H1 (cell line): ENCODE measurements at regions not wholly inside any gene's neighbourhood (a gene's known extent, or its start where the extent isn't known, plus 50 kb on each side); places are given as distances from the start of the nearest gene placed in this dataset.

Experiments used
- CTCF ChIA-PET: fragments of 300-600 bp; sonication (Branson Sonifier 250); formaldehyde crosslinking; loops from one replicate; lab custom pipeline; 2021; ENCODE audit not compliant: partially characterized antibody; lab: Charles Lee
- POLR2A ChIA-PET: fragments of 300-600 bp; sonication (Branson Sonifier 250); formaldehyde crosslinking; loops from one replicate; lab custom pipeline; 2021; ENCODE audit warnings: inconsistent platforms; ENCODE audit not compliant: partially characterized antibody; lab: Charles Lee
- DNase-seq, 2 experiments: peaks; one replicate each; pipeline versions ENCODE4 v3.0.0 to v3.0.0-alpha.2; 2010 to 2022; ENCODE audit warnings: low spot score in 2 of 2, low read depth in 1 of 2, mixed read lengths in 1 of 2
- FAIRE-seq: peaks from 2 replicates; lab custom pipeline; 2011; peaks lifted over from hg19 to GRCh38; lab: Jason Lieb, UNC
- H2AFZ ChIP-seq: 2 replicates; pipeline ENCODE4 v1.8.1; 2012; ENCODE audit warnings: low read length, inconsistent platforms
- H2AK5ac ChIP-seq: 2 replicates; pipeline ENCODE4 v1.6.1; 2013; ENCODE audit warnings: low read depth, low read length
- H2BK120ac ChIP-seq: replicated peaks from 2 replicates; pipeline ENCODE3; 2013; ENCODE audit warnings: low read depth, low read length, inconsistent platforms
- H2BK12ac ChIP-seq: 2 replicates; pipeline ENCODE4 v1.6.1; 2013; ENCODE audit warnings: low read depth, low read length
- H2BK15ac ChIP-seq: 2 replicates; pipeline ENCODE4 v1.6.1; 2013; ENCODE audit warnings: low read length
- H2BK20ac ChIP-seq: 2 replicates; pipeline ENCODE4 v1.6.1; 2013; ENCODE audit warnings: low read length
- H2BK5ac ChIP-seq: 2 replicates; pipeline ENCODE4 v1.6.1; 2013; ENCODE audit warnings: low read depth, low read length
- H3K14ac ChIP-seq: 2 replicates; pipeline ENCODE4 v1.6.1; 2013; ENCODE audit warnings: inconsistent platforms; ENCODE audit not compliant: insufficient read length
- H3K18ac ChIP-seq: 2 replicates; pipeline ENCODE4 v1.6.1; 2013; ENCODE audit warnings: low read length; ENCODE audit errors: extremely low read depth
- H3K23ac ChIP-seq: 2 replicates; pipeline ENCODE4 v1.6.1; 2013; ENCODE audit warnings: inconsistent platforms; ENCODE audit not compliant: insufficient read length
- H3K23me2 ChIP-seq: 2 replicates; pipeline ENCODE4 v1.6.1; 2013; ENCODE audit warnings: low read depth, low read length
- H3K27ac ChIP-seq: 2 replicates; pipeline ENCODE4 v1.6.1; 2011; ENCODE audit warnings: low read depth, low read length, inconsistent platforms
- H3K27me3 ChIP-seq, 4 experiments: replicated peaks in 1 of 4; 1 replicate in 1 of 4; 2 replicates in 3 of 4; pipeline versions ENCODE4 v1.6.1 to v1.8.1; 2011 to 2013; ENCODE audit warnings: low read length in 3 of 4, mild to moderate bottlenecking in 3 of 4, inconsistent platforms in 2 of 4, mixed read lengths in 2 of 4, moderate library complexity in 1 of 4; ENCODE audit not compliant: control insufficient read depth in 3 of 4, insufficient read depth in 3 of 4; ENCODE audit errors: extremely low read depth in 1 of 4
- H3K36me3 ChIP-seq, 4 experiments: 2 replicates each; pipeline versions ENCODE4 v1.6.1 to v1.8.1; 2011 to 2013; ENCODE audit warnings: mild to moderate bottlenecking in 4 of 4, low read length in 3 of 4, moderate library complexity in 2 of 4, control low read depth in 1 of 4, inconsistent platforms in 1 of 4; ENCODE audit not compliant: insufficient read depth in 4 of 4, control insufficient read depth in 2 of 4
- H3K4ac ChIP-seq: replicated peaks from 2 replicates; pipeline ENCODE3; 2013; ENCODE audit warnings: low read length, low read depth, mixed read lengths, inconsistent platforms; ENCODE audit not compliant: insufficient read length
- H3K4me1 ChIP-seq, 4 experiments: replicated peaks in 1 of 4; 1 replicate in 1 of 4; 2 replicates in 3 of 4; pipeline versions ENCODE4 v1.6.1 to v1.8.1; 2011 to 2013; ENCODE audit warnings: low read length in 3 of 4, inconsistent platforms in 2 of 4, mixed read lengths in 1 of 4; ENCODE audit not compliant: insufficient read depth in 4 of 4, control insufficient read depth in 3 of 4
- H3K4me2 ChIP-seq, 2 experiments: 2 replicates each; pipeline versions ENCODE4 v1.6.1 to v1.8.1; 2011 to 2013; ENCODE audit warnings: low read depth in 2 of 2, low read length in 2 of 2, control low read depth in 1 of 2, inconsistent platforms in 1 of 2, mild to moderate bottlenecking in 1 of 2; ENCODE audit not compliant: insufficient read depth in 1 of 2
- H3K4me3 ChIP-seq, 4 experiments: fragments of 200-600, 300-600 bp in 1 of 4; sonication (generic), shearing (Covaris generic), sonication (Bioruptor Twin) in 1 of 4; 2 replicates each; pipeline versions ENCODE4 v1.5.1 to v1.8.1; 2011 to 2016; ENCODE audit warnings: low read length in 4 of 4, low read depth in 3 of 4, control low read depth in 2 of 4, inconsistent platforms in 2 of 4, mild to moderate bottlenecking in 2 of 4, mixed read lengths in 1 of 4, moderate library complexity in 1 of 4; ENCODE audit not compliant: insufficient read depth in 2 of 4; ENCODE audit errors: extremely low read depth in 1 of 4
- H3K56ac ChIP-seq: replicated peaks from 2 replicates; pipeline ENCODE3; 2013; ENCODE audit warnings: low read depth, mild to moderate bottlenecking, mixed read lengths, low read length, inconsistent platforms; ENCODE audit not compliant: insufficient read length
- H3K79me1 ChIP-seq: 2 replicates; pipeline ENCODE4 v1.6.1; 2013; ENCODE audit warnings: low read depth, low read length, control low read depth
- H3K79me2 ChIP-seq, 2 experiments: 2 replicates each; pipeline versions ENCODE4 v1.6.1 to v1.8.1; 2012 to 2013; ENCODE audit warnings: low read length in 2 of 2, mild to moderate bottlenecking in 2 of 2, inconsistent platforms in 1 of 2; ENCODE audit not compliant: insufficient read depth in 2 of 2, control insufficient read depth in 1 of 2
- H3K9ac ChIP-seq, 4 experiments: replicated peaks in 1 of 4; 1 replicate in 1 of 4; 2 replicates in 3 of 4; pipeline versions ENCODE4 v1.6.1 to v1.8.1; 2011 to 2013; ENCODE audit warnings: low read depth in 3 of 4, low read length in 3 of 4, control low read depth in 2 of 4, mild to moderate bottlenecking in 2 of 4, moderate library complexity in 2 of 4, inconsistent platforms in 1 of 4; ENCODE audit errors: extremely low read depth in 1 of 4
- H3K9me3 ChIP-seq, 2 experiments: 2 replicates each; pipeline versions ENCODE4 v1.6.1 to v1.8.1; 2012 to 2013; ENCODE audit warnings: mild to moderate bottlenecking in 2 of 2, moderate library complexity in 2 of 2, control low read depth in 1 of 2, inconsistent platforms in 1 of 2, low read depth in 1 of 2, low read length in 1 of 2, mixed read lengths in 1 of 2; ENCODE audit not compliant: insufficient read depth in 2 of 2
- H4K20me1 ChIP-seq, 2 experiments: replicated peaks in 1 of 2; 2 replicates each; pipeline versions ENCODE3 to v1.8.1; 2011 to 2013; ENCODE audit warnings: inconsistent platforms in 2 of 2, low read length in 2 of 2, mild to moderate bottlenecking in 1 of 2; ENCODE audit not compliant: insufficient read depth in 2 of 2, control insufficient read depth in 1 of 2
- H4K5ac ChIP-seq: 2 replicates; pipeline ENCODE4 v1.6.1; 2013; ENCODE audit warnings: low read length, low read depth, mixed read lengths, inconsistent platforms; ENCODE audit not compliant: insufficient read length
- H4K8ac ChIP-seq: 2 replicates; pipeline ENCODE4 v1.8.0; 2013; ENCODE audit warnings: mild to moderate bottlenecking, moderate library complexity, low read length, inconsistent platforms; ENCODE audit not compliant: insufficient read depth; ENCODE audit errors: extremely low read depth
- H4K91ac ChIP-seq: replicated peaks from 2 replicates; pipeline ENCODE3; 2013; ENCODE audit warnings: low read length, mixed read lengths, inconsistent platforms; ENCODE audit not compliant: insufficient read length
- E2F6 ChIP-seq: IDR thresholded peaks from 2 replicates; pipeline ENCODE4 v1.6.1; 2012; ENCODE audit warnings: inconsistent platforms
- MAFK ChIP-seq: IDR thresholded peaks from 2 replicates; pipeline ENCODE4 v1.6.1; 2012; ENCODE audit warnings: low read depth, mild to moderate bottlenecking, improper control_type of control experiment, low read length
- POU5F1 ChIP-seq: IDR thresholded peaks from 2 replicates; pipeline ENCODE4 v1.6.1; 2011; ENCODE audit warnings: low read depth, mild to moderate bottlenecking, low read length, moderate library complexity
- SIN3A ChIP-seq, 2 experiments: IDR thresholded peaks in 1 of 2; conservative IDR thresholded peaks in 1 of 2; 2 replicates each; pipeline ENCODE4 v1.6.1; 2011 to 2012; ENCODE audit warnings: low read length in 2 of 2, improper control_type of control experiment in 1 of 2, low read depth in 1 of 2, mild to moderate bottlenecking in 1 of 2
- TBP ChIP-seq: IDR thresholded peaks from 2 replicates; pipeline ENCODE4 v1.6.1; 2011; ENCODE audit warnings: low read depth, low read length, improper control_type of control experiment
- TCF12 ChIP-seq: IDR thresholded peaks from 2 replicates; pipeline ENCODE4 v1.6.1; 2011; ENCODE audit warnings: low read depth, mild to moderate bottlenecking, low read length
- YY1 ChIP-seq: IDR thresholded peaks from 2 replicates; pipeline ENCODE4 v1.6.1; 2011; ENCODE audit warnings: low read depth, mild to moderate bottlenecking, low read length

GRCh38 chr18:27771571-27771970 is 405.4 kb downstream of the CDH2 start:
- H4K20me1 ChIP-seq: no peaks in the 10 kb centered on the region
- H3K14ac ChIP-seq: no peak overlapping the region
- H3K9me3 ChIP-seq: no peaks in the 10 kb centered on the region
- no peak overlapping the region for H2BK12ac ChIP-seq
- no peak for TF ChIP-seq TCF12
- TF ChIP-seq YY1: no peak
- TF ChIP-seq E2F6: no peak
- TF ChIP-seq TBP: no peak
- no peak for TF ChIP-seq POU5F1
- no peak for TF ChIP-seq MAFK
- TF ChIP-seq SIN3A (conservative IDR thresholded peaks at IDR 0.05 in 1 of 2, IDR thresholded peaks at IDR 0.05 in 1 of 2; ENCODE audit: low read depth in 1 of 2, low read length in 2 of 2): no peak
- DNase-seq (no peak), FAIRE-seq (no peak)
- no peak overlapping the region for H4K8ac ChIP-seq
- no peak overlapping the region for H3K4me3 ChIP-seq
- H2AFZ ChIP-seq: no peak overlapping the region
- no peak overlapping the region for H3K27ac ChIP-seq
- no peak overlapping the region for H4K91ac ChIP-seq
- no peaks in the 10 kb centered on the region for H3K4me1 ChIP-seq
- H3K18ac ChIP-seq: no peak overlapping the region
- H2BK120ac ChIP-seq: no peak overlapping the region
- no peak overlapping the region for H3K56ac ChIP-seq
- H3K23ac ChIP-seq: no peak overlapping the region
- ChIA-PET POLR2A (no interaction called here), CTCF (no interaction called here)
- no peak overlapping the region for H3K4me2 ChIP-seq
- H2AK5ac ChIP-seq: no peak overlapping the region
- H3K4ac ChIP-seq: no peak overlapping the region
- H4K5ac ChIP-seq: no peak overlapping the region
- no peak overlapping the region for H2BK15ac ChIP-seq
- H3K79me1 ChIP-seq: no peaks in the 10 kb centered on the region
- no peak overlapping the region for H2BK20ac ChIP-seq
- H2BK5ac ChIP-seq: no peak overlapping the region
- H3K23me2 ChIP-seq: no peaks in the 10 kb centered on the region
- no peak overlapping the region for H3K9ac ChIP-seq
- no peaks in the 10 kb centered on the region; a peak in 1 of 7 replicates for H3K27me3 ChIP-seq
- no peaks in the 10 kb centered on the region for H3K36me3 ChIP-seq
- no peaks in the 10 kb centered on the region for H3K79me2 ChIP-seq
